NOMO-1 treated with DMSO at 0.1 percent for 48 hours (cell line): ENCODE measurements at regions not wholly inside any gene's neighbourhood (a gene's known extent, or its start where the extent isn't known, plus 50 kb on each side); places are given as distances from the start of the nearest gene placed in this dataset.

Source experiments
- DNase-seq: peaks from one replicate; lab custom pipeline; 2025; ENCODE audit not compliant: unreplicated experiment; lab: John Stamatoyannopoulos, UW

- no peak for DNase-seq
Measured at GRCh38 chr13:48761256-48761655, 107.5 kb downstream of the CYSLTR2 start.

- DNase-seq: peak; percentile 85
Measured at GRCh38 chr13:48769107-48769704, 115.5 kb downstream of the CYSLTR2 start.

- DNase-seq: no peak
Measured at GRCh38 chr13:48770372-48770771, 116.6 kb downstream of the CYSLTR2 start.

- no peak for DNase-seq
Measured at GRCh38 chr13:48772908-48773307, 119.2 kb downstream of the CYSLTR2 start.

GRCh38 chr13:48773531-48774275 lies 120.0 kb downstream of the CYSLTR2 start:
- no peak for DNase-seq

- no peak for DNase-seq
Measured at GRCh38 chr13:48775285-48775684, 121.6 kb downstream of the CYSLTR2 start.

GRCh38 chr13:48775804-48776203 lies 122.1 kb downstream of the CYSLTR2 start:
- no peak for DNase-seq

GRCh38 chr13:48776401-48776800 lies 122.7 kb downstream of the CYSLTR2 start:
- no peak for DNase-seq

GRCh38 chr13:48778610-48779009 lies 124.9 kb downstream of the CYSLTR2 start:
- DNase-seq: no peak

- DNase-seq: no peak
Measured at GRCh38 chr13:48780713-48781341, 127.1 kb downstream of the CYSLTR2 start.

- no peak for DNase-seq
Measured at GRCh38 chr13:48782429-48782840, 128.7 kb downstream of the CYSLTR2 start.

GRCh38 chr13:48783181-48783630 lies 129.5 kb downstream of the CYSLTR2 start:
- DNase-seq: peak; percentile 93

GRCh38 chr13:48783695-48784230 lies 130.0 kb downstream of the CYSLTR2 start:
- no peak for DNase-seq

GRCh38 chr13:48784916-48785548 lies 131.3 kb downstream of the CYSLTR2 start:
- no peak for DNase-seq

GRCh38 chr13:48790199-48790598 lies 136.5 kb downstream of the CYSLTR2 start:
- DNase-seq: no peak

- no peak for DNase-seq
Measured at GRCh38 chr13:48790966-48791365, 137.2 kb downstream of the CYSLTR2 start.

- DNase-seq: no peak
Measured at GRCh38 chr13:48797127-48797526, 143.4 kb downstream of the CYSLTR2 start.

GRCh38 chr13:48797761-48798160 lies 144.0 kb downstream of the CYSLTR2 start:
- DNase-seq: no peak

- no peak for DNase-seq
Measured at GRCh38 chr13:48798180-48798579, 144.5 kb downstream of the CYSLTR2 start.

GRCh38 chr13:48801255-48801654 lies 147.5 kb downstream of the CYSLTR2 start:
- no peak for DNase-seq

- DNase-seq: peak; percentile 43
Measured at GRCh38 chr13:48804821-48805601, 151.3 kb downstream of the CYSLTR2 start.
